Naive B cell (primary cell): ENCODE measurements at regions not wholly inside any gene's neighbourhood (a gene's known extent, or its start where the extent isn't known, plus 50 kb on each side); places are given as distances from the start of the nearest gene placed in this dataset.

Experiments
- ATAC-seq, 2 donors: fragments of 150-1000 bp; cut with Tn5 transposase; 2 replicates each; pipeline ENCODE4 v1.10.0; 2021; ENCODE audit warnings: low read depth in 2 of 2, mild to moderate bottlenecking in 2 of 2, moderate library complexity in 2 of 2
- DNase-seq: peaks from one replicate; pipeline ENCODE4 v3.0.0; 2022
- H3K27ac Mint-ChIP-seq, 6 donors: one replicate each; pipeline ENCODE4 v1.8.0; 2020 to 2022; ENCODE audit warnings: mild to moderate bottlenecking in 6 of 6, mixed read lengths in 6 of 6, moderate library complexity in 5 of 6, inconsistent platforms in 2 of 6
- H3K27me3 Mint-ChIP-seq, 3 donors: one replicate each; pipeline ENCODE4 v1.8.0; 2021 to 2022; ENCODE audit warnings: mixed read lengths in 3 of 3, mild to moderate bottlenecking in 1 of 3
- H3K36me3 Mint-ChIP-seq, 2 donors: one replicate each; pipeline ENCODE4 v1.8.0; 2020 to 2022; ENCODE audit warnings: mixed read lengths in 2 of 2, inconsistent platforms in 1 of 2, mild to moderate bottlenecking in 1 of 2
- H3K4me1 Mint-ChIP-seq, 3 donors: one replicate each; pipeline ENCODE4 v1.8.0; 2020 to 2022; ENCODE audit warnings: mixed read lengths in 3 of 3, inconsistent platforms in 1 of 3, mild to moderate bottlenecking in 1 of 3, moderate library complexity in 1 of 3
- H3K4me3 Mint-ChIP-seq, 8 donors: one replicate each; pipeline ENCODE4 v1.8.0; 2020 to 2022; ENCODE audit warnings: mild to moderate bottlenecking in 8 of 8, mixed read lengths in 8 of 8, moderate library complexity in 8 of 8, inconsistent platforms in 2 of 8
- H3K9me3 Mint-ChIP-seq, 7 donors: one replicate each; pipeline ENCODE4 v1.8.0; 2020 to 2022; ENCODE audit warnings: mixed read lengths in 7 of 7, mild to moderate bottlenecking in 5 of 7, inconsistent platforms in 2 of 7, moderate library complexity in 1 of 7

GRCh38 chr18:61738042-61738441, 154.8 kb downstream of the RNF152 start:
- ATAC-seq (no peak), DNase-seq (no peak)
- H3K4me1 Mint-ChIP-seq: peaks cover 0 to 3% (median 0%) of the 10 kb centered on the region in 3 donors
- H3K9me3 Mint-ChIP-seq: no peaks in the 10 kb centered on the region
- H3K4me3 Mint-ChIP-seq: no peak overlapping the region
- H3K36me3 Mint-ChIP-seq: no peaks in the 10 kb centered on the region
- H3K27me3 Mint-ChIP-seq: peaks cover 0 to 1% (median 0%) of the 10 kb centered on the region in 3 donors
- H3K27ac Mint-ChIP-seq: no peak overlapping the region

GRCh38 chr18:61736133-61736532, 156.7 kb downstream of the RNF152 start:
- Mint-ChIP-seq H3K36me3 (no peaks in the 10 kb centered on the region), H3K9me3 (no peaks in the 10 kb centered on the region), H3K27ac (no peak overlapping the region), H3K4me1 (peaks cover 0 to 3% (median 0%) of the 10 kb centered on the region in 3 donors), H3K4me3 (no peak overlapping the region), H3K27me3 (peaks cover 0 to 6% (median 0%) of the 10 kb centered on the region in 3 donors)
- DNase-seq (no peak), ATAC-seq (no peak)

- H3K4me3 Mint-ChIP-seq: no peak overlapping the region
- H3K27me3 Mint-ChIP-seq: peaks cover 0 to 6% (median 0%) of the 10 kb centered on the region in 3 donors
- peaks cover 0 to 2% (median 0%) of the 10 kb centered on the region in 7 donors for H3K9me3 Mint-ChIP-seq
- H3K36me3 Mint-ChIP-seq: no peaks in the 10 kb centered on the region
- no peak overlapping the region for H3K27ac Mint-ChIP-seq
- H3K4me1 Mint-ChIP-seq: peaks cover 0 to 3% (median 0%) of the 10 kb centered on the region in 3 donors
- no peak for DNase-seq
- ATAC-seq: no peak
Observed at GRCh38 chr18:61735564-61736102, 157.2 kb downstream of the RNF152 start.

GRCh38 chr18:61734396-61734795, 158.4 kb downstream of the RNF152 start:
- peaks cover 0 to 3% (median 0%) of the 10 kb centered on the region in 7 donors for H3K9me3 Mint-ChIP-seq
- H3K4me3 Mint-ChIP-seq: no peak overlapping the region
- ATAC-seq (no peak), DNase-seq (no peak)
- peaks cover 0 to 3% (median 0%) of the 10 kb centered on the region in 3 donors for H3K4me1 Mint-ChIP-seq
- H3K27ac Mint-ChIP-seq: no peak overlapping the region
- H3K36me3 Mint-ChIP-seq: no peaks in the 10 kb centered on the region
- H3K27me3 Mint-ChIP-seq: peaks cover 0 to 6% (median 0%) of the 10 kb centered on the region in 3 donors

GRCh38 chr18:61732854-61733253, 160.0 kb downstream of the RNF152 start:
- Mint-ChIP-seq H3K27ac (peak overlapping the region in 1 of 6 donors; percentile 37), H3K9me3 (peaks cover 0 to 3% (median 0%) of the 10 kb centered on the region in 7 donors), H3K4me3 (no peak overlapping the region), H3K27me3 (peaks cover 0 to 6% (median 0%) of the 10 kb centered on the region in 3 donors), H3K36me3 (no peaks in the 10 kb centered on the region), H3K4me1 (no peaks in the 10 kb centered on the region)
- ATAC-seq (no peak), DNase-seq (no peak)

- peaks cover 0 to 3% (median 0%) of the 10 kb centered on the region in 7 donors for H3K9me3 Mint-ChIP-seq
- no peak for ATAC-seq
- no peaks in the 10 kb centered on the region for H3K36me3 Mint-ChIP-seq
- H3K4me1 Mint-ChIP-seq: no peaks in the 10 kb centered on the region
- DNase-seq: no peak
- no peak overlapping the region for H3K4me3 Mint-ChIP-seq
- peaks cover 0 to 6% (median 0%) of the 10 kb centered on the region in 3 donors for H3K27me3 Mint-ChIP-seq
- H3K27ac Mint-ChIP-seq: no peak overlapping the region
Observed at GRCh38 chr18:61731693-61732376, 161.0 kb downstream of the RNF152 start.

GRCh38 chr18:61731178-61731577, 161.6 kb downstream of the RNF152 start:
- H3K27ac Mint-ChIP-seq: no peak overlapping the region
- H3K27me3 Mint-ChIP-seq: peaks cover 0 to 6% (median 0%) of the 10 kb centered on the region in 3 donors
- H3K4me1 Mint-ChIP-seq: no peaks in the 10 kb centered on the region
- H3K36me3 Mint-ChIP-seq: no peaks in the 10 kb centered on the region
- ATAC-seq (no peak), DNase-seq (no peak)
- H3K4me3 Mint-ChIP-seq: no peak overlapping the region
- peaks cover 0 to 3% (median 0%) of the 10 kb centered on the region in 7 donors for H3K9me3 Mint-ChIP-seq

- no peak overlapping the region for H3K4me3 Mint-ChIP-seq
- H3K9me3 Mint-ChIP-seq: peaks cover 0 to 8% (median 3%) of the 10 kb centered on the region in 7 donors
- ATAC-seq (no peak), DNase-seq (no peak)
- H3K27me3 Mint-ChIP-seq: peaks cover 0 to 6% (median 0%) of the 10 kb centered on the region in 3 donors
- no peaks in the 10 kb centered on the region for H3K4me1 Mint-ChIP-seq
- no peaks in the 10 kb centered on the region for H3K36me3 Mint-ChIP-seq
- H3K27ac Mint-ChIP-seq: no peak overlapping the region
Observed at GRCh38 chr18:61729322-61729721, 163.5 kb downstream of the RNF152 start.

GRCh38 chr18:61727241-61728193, 165.3 kb downstream of the RNF152 start:
- H3K27me3 Mint-ChIP-seq: no peaks in the 10 kb centered on the region
- no peak overlapping the region for H3K27ac Mint-ChIP-seq
- no peak overlapping the region for H3K4me3 Mint-ChIP-seq
- H3K9me3 Mint-ChIP-seq: peaks cover 0 to 8% (median 3%) of the 10 kb centered on the region in 7 donors
- no peaks in the 10 kb centered on the region for H3K4me1 Mint-ChIP-seq
- H3K36me3 Mint-ChIP-seq: no peaks in the 10 kb centered on the region
- ATAC-seq: no peak
- DNase-seq: no peak

GRCh38 chr18:61724532-61724931, 168.3 kb downstream of the RNF152 start:
- Mint-ChIP-seq H3K27ac (no peak overlapping the region), H3K9me3 (peaks cover 0 to 8% (median 2%) of the 10 kb centered on the region in 7 donors), H3K27me3 (peaks cover 0 to 3% (median 0%) of the 10 kb centered on the region in 3 donors), H3K4me1 (no peaks in the 10 kb centered on the region), H3K36me3 (no peaks in the 10 kb centered on the region), H3K4me3 (no peak overlapping the region)
- DNase-seq (no peak), ATAC-seq (no peak)

- ATAC-seq: no peak
- Mint-ChIP-seq H3K4me3 (no peak overlapping the region), H3K4me1 (no peaks in the 10 kb centered on the region), H3K9me3 (peaks cover 0 to 8% (median 3%) of the 10 kb centered on the region in 7 donors), H3K36me3 (no peaks in the 10 kb centered on the region), H3K27ac (no peak overlapping the region), H3K27me3 (peaks cover 0 to 3% (median 0%) of the 10 kb centered on the region in 3 donors)
- DNase-seq: no peak
Observed at GRCh38 chr18:61722247-61722646, 170.6 kb downstream of the RNF152 start.

GRCh38 chr18:61720496-61720895, 172.3 kb downstream of the RNF152 start:
- Mint-ChIP-seq H3K4me1 (no peaks in the 10 kb centered on the region), H3K27me3 (peaks cover 0 to 3% (median 0%) of the 10 kb centered on the region in 3 donors), H3K36me3 (no peaks in the 10 kb centered on the region), H3K4me3 (no peak overlapping the region), H3K9me3 (peaks cover 0 to 8% (median 3%) of the 10 kb centered on the region in 7 donors), H3K27ac (no peak overlapping the region)
- no peak for ATAC-seq
- no peak for DNase-seq

GRCh38 chr18:61719671-61720070, 173.1 kb downstream of the RNF152 start:
- Mint-ChIP-seq H3K4me1 (no peaks in the 10 kb centered on the region), H3K27me3 (peaks cover 0 to 3% (median 0%) of the 10 kb centered on the region in 3 donors), H3K36me3 (no peaks in the 10 kb centered on the region), H3K9me3 (peaks cover 0 to 11% (median 0%) of the 10 kb centered on the region in 7 donors), H3K4me3 (no peak overlapping the region), H3K27ac (no peak overlapping the region)
- ATAC-seq: no peak
- no peak for DNase-seq
